GM12878 (cell line): ENCODE measurements at regions not wholly inside any gene's neighbourhood (a gene's known extent, or its start where the extent isn't known, plus 50 kb on each side); places are given as distances from the start of the nearest gene placed in this dataset.

Experiments used
- ATAC-seq: fragments of 200-7000 bp; cut with Tn5 transposase; 3 replicates; pipeline ENCODE4 v1.9.1; 2020; ENCODE audit warnings: mild to moderate bottlenecking, moderate library complexity
- BruUV-seq: library from RNA; stranded (reverse); fragments of 400-500 nt; replicated peaks from 2 replicates; lab custom pipeline; 2021; lab: Mats Ljungman, UMichigan
- CTCF ChIA-PET: fragments of 300-600 bp; sonication (Branson Sonifier 250); formaldehyde crosslinking; extraction: SDS; loops from one replicate; lab custom pipeline; 2021; ENCODE audit warnings: inconsistent platforms; lab: Yijun Ruan, JAX
- POLR2A ChIA-PET: fragments of 350-600 bp; formaldehyde crosslinking; extraction: SDS; loops from one replicate; lab custom pipeline; 2021; ENCODE audit warnings: inconsistent platforms; lab: Charles Lee
- RAD21 ChIA-PET: fragments of 300-600 bp; sonication (Branson Sonifier 250); formaldehyde crosslinking; loops from one replicate; lab custom pipeline; 2023; ENCODE audit warnings: antibody characterized with exemption; ENCODE audit not compliant: unreplicated experiment; lab: Charles Lee
- SMC1A ChIA-PET: fragments of 300-600 bp; sonication (Branson Sonifier 250); formaldehyde crosslinking; loops from one replicate; lab custom pipeline; 2023; ENCODE audit not compliant: unreplicated experiment, uncharacterized antibody; lab: Charles Lee
- DNase-seq: peaks from one replicate; pipeline ENCODE4 v3.0.0-alpha.2; 2011; ENCODE audit warnings: low read depth, low spot score
- FAIRE-seq: peaks from 3 replicates; lab custom pipeline; 2011; peaks lifted over from hg19 to GRCh38; lab: Jason Lieb, UNC
- H2AFZ ChIP-seq: 2 replicates; pipeline ENCODE4 v1.6.0; 2011; ENCODE audit warnings: low read depth, low read length, control low read depth; ENCODE audit not compliant: control insufficient read depth
- H3K27ac ChIP-seq: 2 replicates; pipeline ENCODE4 v1.5.1; 2011; ENCODE audit warnings: control low read depth; ENCODE audit not compliant: control insufficient read depth, insufficient read depth
- H3K27me3 ChIP-seq, 2 experiments: replicated peaks in 1 of 2; 2 replicates each; pipeline versions ENCODE4 v1.6.0 to v1.6.1; 2011; ENCODE audit warnings: low read length in 1 of 2; ENCODE audit not compliant: control insufficient read depth in 2 of 2, insufficient read depth in 2 of 2
- H3K36me3 ChIP-seq, 2 experiments: 2 replicates each; pipeline ENCODE4 v1.5.1; 2011; ENCODE audit warnings: low read length in 1 of 2; ENCODE audit not compliant: control insufficient read depth in 2 of 2, insufficient read depth in 2 of 2
- H3K4me1 ChIP-seq: 2 replicates; pipeline ENCODE4 v1.6.1; 2011; ENCODE audit warnings: mild to moderate bottlenecking, low read length, moderate library complexity, mixed read lengths; ENCODE audit not compliant: control insufficient read depth, insufficient read depth
- H3K4me2 ChIP-seq: 2 replicates; pipeline ENCODE4 v1.6.0; 2011; ENCODE audit warnings: control low read depth; ENCODE audit not compliant: control insufficient read depth, insufficient read depth
- H3K4me3 ChIP-seq: fragments of 200-600 bp; sonication (generic); 2 replicates; pipeline ENCODE4 v1.5.1; 2016
- H3K79me2 ChIP-seq: 2 replicates; pipeline ENCODE4 v1.6.0; 2011; ENCODE audit warnings: low read length; ENCODE audit not compliant: control insufficient read depth, insufficient read depth
- H3K9ac ChIP-seq: 2 replicates; pipeline ENCODE4 v1.8.0; 2011; ENCODE audit warnings: low read length, control low read depth, mixed read lengths; ENCODE audit not compliant: control insufficient read depth, insufficient read depth
- H3K9me3 ChIP-seq: replicated peaks from 3 replicates; pipeline ENCODE4 v1.5.1; 2011; ENCODE audit warnings: mild to moderate bottlenecking, low read length; ENCODE audit not compliant: control insufficient read depth, insufficient read depth
- H4K20me1 ChIP-seq: 2 replicates; pipeline ENCODE4 v1.6.0; 2011; ENCODE audit not compliant: control insufficient read depth, insufficient read depth
- HDGF ChIP-seq: fragments of 450-650 bp; IDR thresholded peaks from 2 replicates; pipeline ENCODE4 v1.6.1; 2016; ENCODE audit warnings: antibody characterized with exemption
- IKZF2 ChIP-seq, 2 experiments: fragments of 450-650 bp; IDR thresholded peaks; 2 replicates each; pipeline ENCODE4 v1.6.1; 2017; ENCODE audit warnings: mild to moderate bottlenecking in 2 of 2, moderate library complexity in 2 of 2
- JUND ChIP-seq: IDR thresholded peaks from 2 replicates; pipeline ENCODE4 v1.6.1; 2012; ENCODE audit warnings: low read depth, mild to moderate bottlenecking, low read length, improper control_type of control experiment, moderate library complexity
- NFYA ChIP-seq: IDR thresholded peaks from 2 replicates; pipeline ENCODE4 v1.6.1; 2011; ENCODE audit warnings: low read depth, mild to moderate bottlenecking, low read length, improper control_type of control experiment, borderline replicate concordance
- SMARCA5 ChIP-seq: fragments of 450-650 bp; IDR thresholded peaks from 2 replicates; pipeline ENCODE4 v1.6.1; 2017; ENCODE audit warnings: mild to moderate bottlenecking
- ZBTB4 ChIP-seq: fragments of 450-650 bp; formaldehyde crosslinking; IDR thresholded peaks from 2 replicates; pipeline ENCODE4 v1.4.0; 2022; ENCODE audit warnings: mild to moderate bottlenecking, moderate library complexity
- WGBS: methylation state at CpG from one replicate; pipeline ENCODE4 v1.1.6; 2016; ENCODE audit warnings: low lambda C conversion rate; ENCODE audit not compliant: insufficient replicate concordance, insufficient coverage; ENCODE audit errors: missing lambda C conversion rate; 5-methylcytosine and 5-hydroxymethylcytosine counted together
- in situ Hi-C: fragments of 300-500 bp; cut with MboI; formaldehyde crosslinking; loops from 9 replicates; pipeline ENCODE4 v1.14.3; 2018; ENCODE audit warnings: mixed read lengths
- intact Hi-C: fragments of 100-400 bp; cut with micrococcal nuclease; formaldehyde crosslinking; loops from one replicate; pipeline ENCODE4 v1.14.2; 2022; ENCODE audit not compliant: unreplicated experiment

- intact Hi-C loops (no loop called here), in situ Hi-C loops (no loop called here)
- Histone ChIP-seq H3K4me2 (no peak overlapping the region), H3K4me3 (no peak overlapping the region), H3K9ac (no peak overlapping the region), H3K27ac (no peak overlapping the region), H3K27me3 (no peaks in the 10 kb centered on the region; a peak in 1 of 4 replicates), H2AFZ (no peak overlapping the region), H3K4me1 (no peaks in the 10 kb centered on the region), H4K20me1 (no peaks in the 10 kb centered on the region), H3K36me3 (no peaks in the 10 kb centered on the region), H3K79me2 (no peaks in the 10 kb centered on the region), H3K9me3 (no peaks in the 10 kb centered on the region)
- SMC1A ChIA-PET, result no interaction called here
- DNase-seq, result no peak
- POLR2A ChIA-PET, result no interaction called here
- no peak for FAIRE-seq
- ATAC-seq, result no peak
- BruUV-seq, result no TSS peak
- WGBS, result 45% methylated on average over 11 of the region's 11 CpGs
- TF ChIP-seq HDGF (no peak), ZBTB4 (CRISPR knock-in tag) (no peak), JUND (no peak), NFYA (no peak), IKZF2 (IDR thresholded peaks at IDR 0.05) (no peak), SMARCA5 (no peak)
- RAD21 ChIA-PET, result no interaction called here
- CTCF ChIA-PET, result no interaction called here
Observed at GRCh38 chr15:98451236-98451635, 197.1 kb upstream of the IGF1R start.
